OCI-LY7 (cell line): ENCODE measurements at regions not wholly inside any gene's neighbourhood (a gene's known extent, or its start where the extent isn't known, plus 50 kb on each side); places are given as distances from the start of the nearest gene placed in this dataset.

Experiments used
- EZH2phosphoT487 ChIP-seq: fragments of 200-600 bp; sonication (generic); IDR thresholded peaks from 2 replicates; pipeline ENCODE4 v1.6.1; 2018; ENCODE audit warnings: low read depth, borderline replicate concordance, mild to moderate bottlenecking, mixed run types, antibody characterized with exemption, low read length, moderate library complexity, mixed read lengths
- TF ChIP-seq, protein P1 (sequence below): fragments of 200-600 bp; sonication (generic); conservative IDR thresholded peaks from 2 replicates; pipeline ENCODE4 v1.5.1; 2014; ENCODE audit warnings: mild to moderate bottlenecking, antibody characterized with exemption, low read length, moderate library complexity, mixed read lengths

DNA sequence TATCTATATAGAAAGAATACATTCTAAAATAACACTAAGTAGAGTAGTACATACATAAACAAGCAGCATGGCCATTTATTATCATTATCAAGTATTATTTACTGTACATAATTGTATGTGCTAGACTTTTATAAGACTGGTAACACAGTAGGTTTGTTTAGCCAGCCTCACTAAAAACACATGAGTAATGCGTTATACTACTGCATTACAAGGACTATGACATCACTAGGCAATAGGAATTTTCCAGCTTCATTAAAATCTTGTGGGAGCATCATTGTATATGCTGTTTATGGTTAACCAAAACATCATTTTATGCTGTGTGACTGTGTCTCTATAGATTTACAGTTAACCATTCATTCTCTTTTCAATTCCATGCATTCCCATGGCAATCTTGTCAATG lies 131.7 kb upstream of the HDGFL1 start:
- TF ChIP-seq, protein P1, sequence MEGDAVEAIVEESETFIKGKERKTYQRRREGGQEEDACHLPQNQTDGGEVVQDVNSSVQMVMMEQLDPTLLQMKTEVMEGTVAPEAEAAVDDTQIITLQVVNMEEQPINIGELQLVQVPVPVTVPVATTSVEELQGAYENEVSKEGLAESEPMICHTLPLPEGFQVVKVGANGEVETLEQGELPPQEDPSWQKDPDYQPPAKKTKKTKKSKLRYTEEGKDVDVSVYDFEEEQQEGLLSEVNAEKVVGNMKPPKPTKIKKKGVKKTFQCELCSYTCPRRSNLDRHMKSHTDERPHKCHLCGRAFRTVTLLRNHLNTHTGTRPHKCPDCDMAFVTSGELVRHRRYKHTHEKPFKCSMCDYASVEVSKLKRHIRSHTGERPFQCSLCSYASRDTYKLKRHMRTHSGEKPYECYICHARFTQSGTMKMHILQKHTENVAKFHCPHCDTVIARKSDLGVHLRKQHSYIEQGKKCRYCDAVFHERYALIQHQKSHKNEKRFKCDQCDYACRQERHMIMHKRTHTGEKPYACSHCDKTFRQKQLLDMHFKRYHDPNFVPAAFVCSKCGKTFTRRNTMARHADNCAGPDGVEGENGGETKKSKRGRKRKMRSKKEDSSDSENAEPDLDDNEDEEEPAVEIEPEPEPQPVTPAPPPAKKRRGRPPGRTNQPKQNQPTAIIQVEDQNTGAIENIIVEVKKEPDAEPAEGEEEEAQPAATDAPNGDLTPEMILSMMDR, result no peak
- no peak for TF ChIP-seq EZH2phosphoT487
